ENCODE measurements at regions not wholly inside any gene's neighbourhood (a gene's known extent, or its start where the extent isn't known, plus 50 kb on each side); places are given as distances from the start of the nearest gene placed in this dataset.

GRCh38 chr2:223243233-223243632 lies 191.2 kb downstream of the KCNE4 start:
- no peak for TF ChIP-seq CTCF (IDR thresholded peaks at IDR 0.05; ENCODE audit: insufficient read depth, low read depth, low read length)
- TF ChIP-seq EZH2 (IDR thresholded peaks at IDR 0.05; ENCODE audit: insufficient read depth, low read length): no peak
